ENCODE measurements at regions not wholly inside any gene's neighbourhood (a gene's known extent, or its start where the extent isn't known, plus 50 kb on each side); places are given as distances from the start of the nearest gene placed in this dataset.
"Not testable (repeated sequence)": the region's sequence is repeated elsewhere in the genome, so short reads cannot be mapped to it uniquely, and the experiment has no call there.

DNA sequence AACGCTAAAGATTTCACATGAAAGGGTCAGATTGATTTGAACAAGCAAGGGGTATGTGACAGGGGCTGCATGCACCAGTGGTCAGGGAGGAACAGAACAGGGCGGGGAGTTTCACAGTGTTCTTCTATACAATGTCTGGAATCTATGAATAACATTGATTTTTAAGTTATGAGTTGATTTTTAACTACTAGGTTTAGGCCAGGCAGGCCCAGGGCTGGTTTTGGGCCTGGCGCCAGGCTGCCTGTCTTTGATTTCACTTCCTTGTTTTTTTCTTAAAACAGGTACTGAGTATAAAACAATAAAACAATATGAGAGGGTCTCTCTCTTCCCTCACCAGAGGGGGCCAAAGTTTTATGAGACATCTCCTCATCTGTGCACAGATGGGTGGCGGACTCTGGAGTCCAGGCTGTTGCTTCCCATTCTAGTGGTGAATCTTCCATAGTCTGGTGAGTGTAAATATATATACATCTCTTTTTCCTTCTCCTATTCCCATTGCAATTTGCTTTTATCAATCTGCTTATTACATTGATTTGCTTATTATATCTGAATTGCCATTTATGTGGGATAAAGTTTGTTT is 133.2 kb downstream of the ZNF737 start:
- TF ChIP-seq, protein P1, sequence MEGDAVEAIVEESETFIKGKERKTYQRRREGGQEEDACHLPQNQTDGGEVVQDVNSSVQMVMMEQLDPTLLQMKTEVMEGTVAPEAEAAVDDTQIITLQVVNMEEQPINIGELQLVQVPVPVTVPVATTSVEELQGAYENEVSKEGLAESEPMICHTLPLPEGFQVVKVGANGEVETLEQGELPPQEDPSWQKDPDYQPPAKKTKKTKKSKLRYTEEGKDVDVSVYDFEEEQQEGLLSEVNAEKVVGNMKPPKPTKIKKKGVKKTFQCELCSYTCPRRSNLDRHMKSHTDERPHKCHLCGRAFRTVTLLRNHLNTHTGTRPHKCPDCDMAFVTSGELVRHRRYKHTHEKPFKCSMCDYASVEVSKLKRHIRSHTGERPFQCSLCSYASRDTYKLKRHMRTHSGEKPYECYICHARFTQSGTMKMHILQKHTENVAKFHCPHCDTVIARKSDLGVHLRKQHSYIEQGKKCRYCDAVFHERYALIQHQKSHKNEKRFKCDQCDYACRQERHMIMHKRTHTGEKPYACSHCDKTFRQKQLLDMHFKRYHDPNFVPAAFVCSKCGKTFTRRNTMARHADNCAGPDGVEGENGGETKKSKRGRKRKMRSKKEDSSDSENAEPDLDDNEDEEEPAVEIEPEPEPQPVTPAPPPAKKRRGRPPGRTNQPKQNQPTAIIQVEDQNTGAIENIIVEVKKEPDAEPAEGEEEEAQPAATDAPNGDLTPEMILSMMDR (IDR thresholded peaks at IDR 0.05): not testable (repeated sequence)
- TF ChIP-seq POLR2A (IDR thresholded peaks at IDR 0.05): not testable (repeated sequence)
